ENCODE measurements at regions not wholly inside any gene's neighbourhood (a gene's known extent, or its start where the extent isn't known, plus 50 kb on each side); places are given as distances from the start of the nearest gene placed in this dataset.

DNA sequence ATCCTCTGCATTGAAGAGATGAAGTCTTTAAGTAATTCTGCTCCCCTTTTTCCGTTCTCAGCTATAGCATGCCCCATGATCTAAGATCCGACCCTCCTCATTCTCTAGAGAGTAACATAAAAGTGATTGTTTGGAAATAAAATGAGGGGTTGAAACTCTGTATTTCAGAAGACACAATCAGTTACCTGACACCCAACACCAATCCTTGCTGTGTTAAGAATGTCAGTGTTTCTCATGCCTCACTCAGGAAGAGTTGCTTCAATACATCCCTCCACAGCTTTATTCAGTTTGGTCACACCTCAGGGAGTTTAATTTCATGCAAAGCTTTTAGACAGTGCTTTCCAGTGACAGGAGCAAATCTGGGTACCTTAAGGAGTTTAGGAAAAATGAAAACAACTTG lies 49.9 kb upstream of the RBBP8 start:
- no peaks in the 10 kb centered on the region for H3K4me1 Mint-ChIP-seq

More for the DNA sequence above, 49.9 kb upstream of the RBBP8 start:
- peaks cover 23% of the 10 kb centered on the region for H3K27me3 Mint-ChIP-seq
- no peak overlapping the region for H3K27ac Mint-ChIP-seq
- peaks cover 0 to 5% (median 0%) of the 10 kb centered on the region in 7 donors for H3K9me3 Mint-ChIP-seq
- no peaks in the 10 kb centered on the region for H3K36me3 Mint-ChIP-seq
- no peak overlapping the region for H3K4me3 Mint-ChIP-seq
- no peaks in the 10 kb centered on the region for H3K36me3 ChIP-seq (ENCODE audit: control insufficient read depth, insufficient read depth, low read length)
- no peak for DNase-seq
- no peak overlapping the region for H3K27ac ChIP-seq (ENCODE audit: insufficient read depth, low read length, poor library complexity, severe bottlenecking)
- H3K4me3 ChIP-seq (ENCODE audit: low read depth, low read length): no peak overlapping the region
- peaks cover 2% of the 10 kb centered on the region for H3K27me3 ChIP-seq (ENCODE audit: control insufficient read depth, insufficient read depth, low read length)
- no peaks in the 10 kb centered on the region for H3K9me3 ChIP-seq (ENCODE audit: control insufficient read depth in 2 of 2, low read length in 2 of 2)
- no peak for ATAC-seq (ENCODE audit: low read depth in 2 of 2)
- no peaks in the 10 kb centered on the region for H3K4me1 ChIP-seq (ENCODE audit: control insufficient read depth, insufficient read depth, low read length, poor library complexity, severe bottlenecking)
